Endothelial cell of umbilical vein (primary cell): ENCODE measurements at regions not wholly inside any gene's neighbourhood (a gene's known extent, or its start where the extent isn't known, plus 50 kb on each side); places are given as distances from the start of the nearest gene placed in this dataset.
"Not testable (repeated sequence)": the region's sequence is repeated elsewhere in the genome, so short reads cannot be mapped to it uniquely, and the experiment has no call there.

Experiments used
- BruUV-seq: library from RNA; stranded (reverse); fragments of 400-500 nt; replicated peaks from 2 replicates; lab custom pipeline; 2021; lab: Mats Ljungman, UMichigan
- CTCF ChIA-PET: fragments of 300-600, 350-600 bp; sonication (Branson Sonifier 250); formaldehyde crosslinking; loops from one replicate; lab custom pipeline; 2021; ENCODE audit warnings: antibody characterized with exemption, inconsistent platforms; lab: Charles Lee
- POLR2A ChIA-PET: fragments of 300-600, 350-600 bp; sonication (Branson Sonifier 250); formaldehyde crosslinking; loops from one replicate; lab custom pipeline; 2021; ENCODE audit warnings: antibody characterized with exemption, inconsistent platforms; lab: Charles Lee
- DNase-seq: peaks from one replicate; pipeline ENCODE4 v3.0.0-alpha.2; 2011; ENCODE audit warnings: low read depth, low spot score
- FAIRE-seq: peaks from 2 replicates; lab custom pipeline; 2011; peaks lifted over from hg19 to GRCh38; lab: Jason Lieb, UNC
- H2AFZ ChIP-seq: 2 replicates; pipeline ENCODE4 v1.6.0; 2012; ENCODE audit warnings: low read depth, low read length, control low read depth, inconsistent platforms
- H3K27ac ChIP-seq: 2 replicates; pipeline ENCODE4 v1.5.1; 2011; ENCODE audit warnings: low read depth, mild to moderate bottlenecking, control low read depth, low read length, moderate library complexity; ENCODE audit not compliant: insufficient read depth
- H3K27me3 ChIP-seq, 2 experiments: 2 replicates each; pipeline versions ENCODE4 v1.6.0 to v1.6.1; 2011; ENCODE audit warnings: low read length in 2 of 2, mixed read lengths in 1 of 2; ENCODE audit not compliant: control insufficient read depth in 2 of 2, insufficient read depth in 2 of 2
- H3K36me3 ChIP-seq, 2 experiments: 2 replicates in 1 of 2; 3 replicates in 1 of 2; pipeline ENCODE4 v1.5.1; 2011; ENCODE audit warnings: low read length in 2 of 2, mild to moderate bottlenecking in 1 of 2, moderate library complexity in 1 of 2; ENCODE audit not compliant: control insufficient read depth in 2 of 2, insufficient read depth in 2 of 2; ENCODE audit errors: extremely low read depth in 1 of 2
- H3K4me1 ChIP-seq: 3 replicates; pipeline ENCODE4 v1.5.1; 2011; ENCODE audit warnings: mild to moderate bottlenecking, low read length; ENCODE audit not compliant: control insufficient read depth, insufficient read depth; ENCODE audit errors: extremely low read depth
- H3K4me2 ChIP-seq: 2 replicates; pipeline ENCODE4 v1.6.1; 2011; ENCODE audit warnings: low read length, control low read depth, mixed read lengths; ENCODE audit not compliant: insufficient read depth
- H3K4me3 ChIP-seq, 3 experiments: fragments of 200-600 bp in 1 of 3; sonication (generic), shearing (Covaris generic) in 1 of 3; replicated peaks in 1 of 3; 2 replicates each; pipeline ENCODE4 v1.5.1; 2011 to 2016; ENCODE audit warnings: control low read depth in 3 of 3, low read length in 3 of 3, mild to moderate bottlenecking in 2 of 3, inconsistent platforms in 1 of 3, low read depth in 1 of 3, moderate library complexity in 1 of 3; ENCODE audit not compliant: insufficient read depth in 1 of 3
- H3K79me2 ChIP-seq: 2 replicates; pipeline ENCODE4 v1.6.0; 2012; ENCODE audit warnings: low read length, inconsistent platforms; ENCODE audit not compliant: control insufficient read depth, insufficient read depth
- H3K9ac ChIP-seq: replicated peaks from 2 replicates; pipeline ENCODE3; 2011; ENCODE audit warnings: low read length, control low read depth; ENCODE audit not compliant: insufficient read depth; ENCODE audit errors: extremely low read depth
- H3K9me1 ChIP-seq: replicated peaks from 3 replicates; pipeline ENCODE4 v1.6.0; 2011; ENCODE audit warnings: mild to moderate bottlenecking, low read length; ENCODE audit not compliant: control insufficient read depth, insufficient read depth; ENCODE audit errors: extremely low read depth
- H3K9me3 ChIP-seq: replicated peaks from 2 replicates; pipeline ENCODE4 v1.5.1; 2012; ENCODE audit warnings: low read length, inconsistent platforms; ENCODE audit not compliant: control insufficient read depth, insufficient read depth
- H4K20me1 ChIP-seq: replicated peaks from 2 replicates; pipeline ENCODE3; 2011; ENCODE audit warnings: mild to moderate bottlenecking, low read length; ENCODE audit not compliant: control insufficient read depth, insufficient read depth; ENCODE audit errors: extremely low read depth
- CTCF ChIP-seq, 2 donors: IDR thresholded peaks; 1 replicate in 1 of 2; 2 replicates in 1 of 2; pipeline ENCODE4 v1.5.1; 2011; ENCODE audit warnings: low read length in 2 of 2, mild to moderate bottlenecking in 2 of 2, moderate library complexity in 2 of 2, control low read depth in 1 of 2, inconsistent platforms in 1 of 2, low read depth in 1 of 2; ENCODE audit not compliant: insufficient read depth in 1 of 2; ENCODE audit errors: extremely low read depth in 1 of 2
- EZH2 ChIP-seq: IDR thresholded peaks from 2 replicates; pipeline ENCODE4 v1.6.1; 2012; ENCODE audit warnings: borderline replicate concordance, low read depth, mild to moderate bottlenecking, moderate library complexity, low read length, inconsistent platforms; ENCODE audit not compliant: severe bottlenecking
- FOS ChIP-seq: IDR thresholded peaks from 2 replicates; pipeline ENCODE4 v1.6.1; 2011; ENCODE audit warnings: mild to moderate bottlenecking, low read length, moderate library complexity, borderline replicate concordance; ENCODE audit not compliant: insufficient read depth
- GATA2 ChIP-seq: IDR thresholded peaks from 2 replicates; pipeline ENCODE4 v1.7.0; 2011; ENCODE audit warnings: low read depth, mild to moderate bottlenecking, moderate library complexity, mixed read lengths, low read length; ENCODE audit not compliant: insufficient read length, insufficient read depth
- JUN ChIP-seq: IDR thresholded peaks from 2 replicates; pipeline ENCODE4 v1.6.1; 2011; ENCODE audit warnings: borderline replicate concordance, low read depth; ENCODE audit not compliant: insufficient read length, insufficient read depth
- MAX ChIP-seq: IDR thresholded peaks from 2 replicates; pipeline ENCODE4 v1.6.1; 2011; ENCODE audit not compliant: insufficient read depth, insufficient read length
- MYC ChIP-seq: IDR thresholded peaks from one replicate; pipeline ENCODE4 v1.6.1; 2011; ENCODE audit warnings: mild to moderate bottlenecking, low read depth, low read length
- POLR2A ChIP-seq: IDR thresholded peaks from 2 replicates; pipeline ENCODE4 v1.6.1; 2012; ENCODE audit warnings: low read depth, mild to moderate bottlenecking, control low read depth, low read length
- POLR2AphosphoS5 ChIP-seq: IDR thresholded peaks from 2 replicates; pipeline ENCODE4 v1.6.1; 2012; ENCODE audit warnings: low read depth, mild to moderate bottlenecking, control low read depth, low read length, moderate library complexity; ENCODE audit not compliant: insufficient read depth
- dilution Hi-C: fragments of 300-500 bp; cut with MboI; formaldehyde crosslinking; loops from one replicate; pipeline ENCODE4 v1.15.0; 2019; ENCODE audit warnings: low sequenced_read_pairs; ENCODE audit not compliant: extremely low pct_ligation_motif_present
- intact Hi-C: fragments of 100-400 bp; cut with micrococcal nuclease; formaldehyde crosslinking; loops from one replicate; pipeline ENCODE4 v1.10.0; 2022

GRCh38 chr2:17133052-17133671 lies 385.1 kb downstream of the RAD51AP2 start:
- TF ChIP-seq MAX (no peak), CTCF (IDR thresholded peaks at IDR 0.05; ENCODE audit: extremely low read depth in 1 of 2, insufficient read depth in 1 of 2, low read depth in 1 of 2, low read length in 2 of 2) (no peak), EZH2 (no peak), POLR2A (no peak), POLR2AphosphoS5 (no peak), MYC (no peak), GATA2 (no peak), FOS (no peak), JUN (no peak)
- Histone ChIP-seq H2AFZ (no peak overlapping the region), H3K79me2 (no peaks in the 10 kb centered on the region), H3K27ac (no peak overlapping the region), H3K9ac (no peak overlapping the region), H3K36me3 (no peaks in the 10 kb centered on the region), H3K9me3 (no peaks in the 10 kb centered on the region), H4K20me1 (no peaks in the 10 kb centered on the region), H3K4me1 (no peaks in the 10 kb centered on the region), H3K4me2 (no peak overlapping the region), H3K9me1 (no peaks in the 10 kb centered on the region), H3K4me3 (no peak overlapping the region), H3K27me3 (no peaks in the 10 kb centered on the region)
- dilution Hi-C loops, result no loop called here
- BruUV-seq, result no TSS peak
- intact Hi-C loops, result no loop called here
- FAIRE-seq, result no peak
- ChIA-PET POLR2A (no interaction called here), CTCF (no interaction called here)
- no peak for DNase-seq

- dilution Hi-C loops, result not testable (repeated sequence)
Measured at GRCh38 chr2:17130627-17131026, 387.6 kb downstream of the RAD51AP2 start.

More at GRCh38 chr2:17130627-17131026, 387.6 kb downstream of the RAD51AP2 start:
- H3K9ac ChIP-seq, POLR2A ChIA-PET, H4K20me1 ChIP-seq, FAIRE-seq, BruUV-seq, H3K27ac ChIP-seq, H3K79me2 ChIP-seq, intact Hi-C loops, H3K4me3 ChIP-seq, H3K4me1 ChIP-seq, H3K4me2 ChIP-seq, H3K9me1 ChIP-seq, H3K36me3 ChIP-seq, CTCF ChIA-PET, H3K27me3 ChIP-seq, DNase-seq, H2AFZ ChIP-seq, H3K9me3 ChIP-seq: not testable (repeated sequence)
